Esophagus squamous epithelium (tissue), 5 donors: ENCODE measurements at regions not wholly inside any gene's neighbourhood (a gene's known extent, or its start where the extent isn't known, plus 50 kb on each side); places are given as distances from the start of the nearest gene placed in this dataset.

Experiments
- DNase-seq: peaks from one replicate; lab custom pipeline; 2025; lab: John Stamatoyannopoulos, UW
- H3K27ac ChIP-seq, 4 donors: fragments of 200-600 bp; sonication (generic); one replicate each; pipeline ENCODE4 v1.5.1; 2016 to 2019; ENCODE audit warnings: mild to moderate bottlenecking in 1 of 4
- H3K27me3 ChIP-seq, 4 donors: fragments of 200-600 bp; sonication (generic); 1 replicate in 3 of 4; 2 replicates in 1 of 4; pipeline versions ENCODE4 v1.5.1 to v1.6.0; 2017 to 2021; ENCODE audit warnings: antibody characterized with exemption in 1 of 4
- H3K36me3 ChIP-seq, 3 donors: fragments of 200-600 bp; sonication (generic); one replicate each; pipeline ENCODE4 v1.5.1; 2016 to 2019
- H3K4me1 ChIP-seq, 3 donors: fragments of 200-600 bp; sonication (generic); one replicate each; pipeline ENCODE4 v1.5.1; 2017 to 2019
- H3K4me3 ChIP-seq, 4 donors: fragments of 200-600 bp; sonication (generic); 1 replicate in 3 of 4; 2 replicates in 1 of 4; pipeline ENCODE4 v1.5.1; 2016 to 2019; ENCODE audit warnings: mild to moderate bottlenecking in 2 of 4, moderate library complexity in 1 of 4
- H3K9me3 ChIP-seq, 3 donors: fragments of 200-600 bp; sonication (generic); one replicate each; pipeline ENCODE4 v1.5.1; 2016 to 2019
- CTCF ChIP-seq, 6 experiments: fragments of 450-650 bp in 4 of 6; fragments of 200-600 bp in 2 of 6; sonication (generic) in 2 of 6; IDR thresholded peaks; one replicate each; pipeline ENCODE4 v1.5.1; 2016 to 2019; ENCODE audit warnings: antibody characterized with exemption in 6 of 6, mild to moderate bottlenecking in 4 of 6, moderate library complexity in 4 of 6
- POLR2A ChIP-seq, 4 donors: fragments of 450-650 bp; IDR thresholded peaks; one replicate each; pipeline ENCODE4 v1.6.1; 2017; ENCODE audit warnings: antibody characterized with exemption in 4 of 4, mild to moderate bottlenecking in 4 of 4, moderate library complexity in 3 of 4
- WGBS, 2 donors: methylation state at CpG; one replicate each; pipeline ENCODE4 v1.1.5; 2018; 5-methylcytosine and 5-hydroxymethylcytosine counted together
- intact Hi-C: fragments of 100-400 bp; cut with DNase I; formaldehyde crosslinking; loops from one replicate; pipeline ENCODE4 v1.15.0; 2022
- donor health status: DM: yes; HTN: yes; CAD: no.

DNA sequence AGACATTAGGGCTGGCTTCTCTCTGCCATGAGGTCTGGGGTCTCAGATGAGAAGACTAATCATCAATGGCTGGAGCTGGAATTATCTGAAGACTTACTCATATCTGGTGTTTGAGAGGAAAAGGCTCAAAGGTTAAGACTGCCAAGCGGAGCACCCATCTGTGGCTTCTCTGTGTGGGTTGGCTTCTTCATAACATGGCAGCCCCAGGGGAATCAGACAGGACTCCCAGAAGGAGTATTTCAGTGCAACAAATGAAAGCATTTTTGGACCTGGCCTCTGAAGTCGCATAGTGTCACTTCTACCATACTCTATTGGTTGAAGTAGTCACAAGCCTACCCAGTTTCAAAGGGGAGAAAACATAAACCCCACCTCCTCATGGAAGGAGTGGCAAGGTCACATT, 171.8 kb upstream of the KRR1 start:
- H3K27ac ChIP-seq: no peak overlapping the region
- intact Hi-C loops: no loop called here
- no peaks in the 10 kb centered on the region for H3K36me3 ChIP-seq
- H3K27me3 ChIP-seq: no peaks in the 10 kb centered on the region
- peaks cover 0 to 26% (median 14%) of the 10 kb centered on the region in 3 donors for H3K4me1 ChIP-seq
- DNase-seq: no peak
- TF ChIP-seq POLR2A (IDR thresholded peaks at IDR 0.05) (no peak), CTCF (IDR thresholded peaks at IDR 0.05) (no peak)
- WGBS, 2 donors: 80 to 91% methylated on average over 2 of the region's 2 CpGs
- no peak overlapping the region for H3K4me3 ChIP-seq
- no peaks in the 10 kb centered on the region for H3K9me3 ChIP-seq

- H3K36me3 ChIP-seq: no peaks in the 10 kb centered on the region
- H3K9me3 ChIP-seq: no peaks in the 10 kb centered on the region
- no peak overlapping the region for H3K27ac ChIP-seq
- H3K4me1 ChIP-seq: no peaks in the 10 kb centered on the region
- TF ChIP-seq CTCF (IDR thresholded peaks at IDR 0.05) (no peak), POLR2A (IDR thresholded peaks at IDR 0.05) (no peak)
- no peak overlapping the region for H3K4me3 ChIP-seq
- no peaks in the 10 kb centered on the region for H3K27me3 ChIP-seq
- no peak for DNase-seq
- 96 to 98% methylated on average over 5 of the region's 5 CpGs for WGBS, 2 donors
- intact Hi-C loops: no loop called here
Observed at GRCh38 chr12:75677522-75677921, 166.1 kb upstream of the KRR1 start.

DNA sequence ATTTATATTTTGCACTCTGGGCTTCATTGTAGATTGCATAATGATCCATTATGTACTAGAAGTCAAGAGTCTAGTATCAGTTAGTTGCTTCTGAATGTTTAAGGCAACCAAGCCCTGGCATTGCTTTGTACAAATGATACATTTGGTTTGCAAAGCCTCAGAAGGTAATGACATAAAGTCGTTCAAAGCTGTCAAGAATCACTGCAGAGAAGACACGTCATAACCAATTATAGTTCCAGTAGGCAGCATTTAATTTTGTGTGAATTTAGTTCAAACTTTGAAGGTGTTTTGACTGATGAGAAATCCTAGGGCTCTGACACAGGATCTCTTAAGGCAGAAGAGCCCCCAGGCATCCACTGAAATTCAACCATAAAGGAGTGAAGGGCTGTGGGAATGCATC, 163.0 kb upstream of the KRR1 start:
- H3K4me3 ChIP-seq: no peak overlapping the region

DNA sequence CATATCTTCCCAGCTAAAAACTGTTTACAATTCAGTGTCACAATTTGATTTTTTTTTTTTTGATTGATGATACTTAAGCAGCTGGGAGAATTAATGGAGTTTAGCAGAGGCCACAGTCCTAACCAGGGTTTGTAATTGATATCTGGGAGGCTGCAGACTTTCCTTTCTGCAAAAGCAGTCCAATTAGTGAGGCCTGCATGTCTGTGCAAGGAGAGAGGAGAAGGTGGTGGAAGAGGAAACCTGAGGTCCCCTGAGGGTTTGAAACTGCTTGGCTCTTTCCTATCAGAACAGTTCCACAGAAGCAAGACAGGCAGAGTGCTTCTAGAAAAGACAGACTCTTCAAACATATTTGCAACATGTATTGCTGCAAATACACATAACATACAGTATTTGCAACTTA, 160.8 kb upstream of the KRR1 start:
- Histone ChIP-seq H3K4me1 (peaks cover 0 to 3% (median 0%) of the 10 kb centered on the region in 3 donors), H3K4me3 (no peak overlapping the region), H3K9me3 (no peaks in the 10 kb centered on the region), H3K27me3 (no peaks in the 10 kb centered on the region), H3K27ac (no peak overlapping the region), H3K36me3 (no peaks in the 10 kb centered on the region)
- intact Hi-C loops: no loop called here
- no peak for DNase-seq
- TF ChIP-seq POLR2A (IDR thresholded peaks at IDR 0.05) (no peak), CTCF (IDR thresholded peaks at IDR 0.05) (no peak)

More for the DNA sequence above, 163.0 kb upstream of the KRR1 start:
- 89 to 100% methylated on average over 2 of the region's 2 CpGs for WGBS, 2 donors
- DNase-seq: no peak
- TF ChIP-seq CTCF (IDR thresholded peaks at IDR 0.05) (no peak), POLR2A (IDR thresholded peaks at IDR 0.05) (no peak)
- Histone ChIP-seq H3K36me3 (no peaks in the 10 kb centered on the region), H3K4me1 (peaks cover 0 to 3% (median 0%) of the 10 kb centered on the region in 3 donors), H3K27ac (no peak overlapping the region), H3K9me3 (no peaks in the 10 kb centered on the region), H3K27me3 (no peaks in the 10 kb centered on the region)
- intact Hi-C loops: no loop called here

- no peak overlapping the region for H3K27ac ChIP-seq
- TF ChIP-seq CTCF (IDR thresholded peaks at IDR 0.05) (no peak), POLR2A (IDR thresholded peaks at IDR 0.05) (no peak)
- no peaks in the 10 kb centered on the region for H3K9me3 ChIP-seq
- H3K4me3 ChIP-seq: no peak overlapping the region
- 67 to 78% methylated on average over 3 to 5 of the region's 5 CpGs for WGBS, 2 donors
- no peaks in the 10 kb centered on the region for H3K36me3 ChIP-seq
- no peaks in the 10 kb centered on the region for H3K27me3 ChIP-seq
- intact Hi-C loops: no loop called here
- H3K4me1 ChIP-seq: peaks cover 0 to 3% (median 0%) of the 10 kb centered on the region in 3 donors
- no peak for DNase-seq
Observed at GRCh38 chr12:75670216-75670615, 158.8 kb upstream of the KRR1 start.
